Neuron (in vitro differentiated cells): ENCODE measurements at regions not wholly inside any gene's neighbourhood (a gene's known extent, or its start where the extent isn't known, plus 50 kb on each side); places are given as distances from the start of the nearest gene placed in this dataset.
A peak's percentile ranks its signal among the peaks of the same experiment; 100 is the strongest.

Experiments
- H2AFZ ChIP-seq: one replicate; pipeline ENCODE4 v1.6.1; 2013; ENCODE audit warnings: low read depth, mild to moderate bottlenecking, inconsistent platforms, low read length, moderate library complexity
- H3K27me3 ChIP-seq: one replicate; pipeline ENCODE4 v1.6.1; 2013; ENCODE audit warnings: low read length; ENCODE audit not compliant: insufficient read depth
- H3K36me3 ChIP-seq: one replicate; pipeline ENCODE4 v1.6.1; 2013; ENCODE audit warnings: low read length; ENCODE audit not compliant: insufficient read depth
- H3K4me1 ChIP-seq: one replicate; pipeline ENCODE4 v1.6.1; 2013; ENCODE audit warnings: low read length; ENCODE audit not compliant: insufficient read depth
- H3K4me3 ChIP-seq: 2 replicates; pipeline ENCODE4 v1.5.1; 2013; ENCODE audit warnings: mild to moderate bottlenecking, low read length, moderate library complexity
- H3K9me3 ChIP-seq: one replicate; pipeline ENCODE4 v1.6.1; 2013; ENCODE audit warnings: low read length

- no peaks in the 10 kb centered on the region for H3K36me3 ChIP-seq
- peaks cover 39% of the 10 kb centered on the region for H3K27me3 ChIP-seq
These were observed 256.9 kb upstream of the NFE2L3 start for GRCh38 chr7:25894902-25895791.

GRCh38 chr7:25895792-25896171 lies 256.2 kb upstream of the NFE2L3 start:
- no peaks in the 10 kb centered on the region for H3K4me1 ChIP-seq
- no peaks in the 10 kb centered on the region for H3K36me3 ChIP-seq
- peaks cover 36% of the 10 kb centered on the region for H3K27me3 ChIP-seq
- H2AFZ ChIP-seq, result no peak overlapping the region
- no peaks in the 10 kb centered on the region for H3K9me3 ChIP-seq
- H3K4me3 ChIP-seq, result no peak overlapping the region

More at GRCh38 chr7:25894902-25895791, 256.9 kb upstream of the NFE2L3 start:
- Histone ChIP-seq H2AFZ (peak overlapping the region; percentile 43), H3K4me3 (no peak overlapping the region), H3K4me1 (no peaks in the 10 kb centered on the region), H3K9me3 (no peaks in the 10 kb centered on the region)

GRCh38 chr7:25897261-25897782 lies 254.7 kb upstream of the NFE2L3 start:
- Histone ChIP-seq H3K4me3 (no peak overlapping the region), H3K27me3 (peaks cover 28% of the 10 kb centered on the region), H2AFZ (no peak overlapping the region), H3K4me1 (no peaks in the 10 kb centered on the region), H3K36me3 (no peaks in the 10 kb centered on the region), H3K9me3 (no peaks in the 10 kb centered on the region)

GRCh38 chr7:25900245-25900644 lies 251.8 kb upstream of the NFE2L3 start:
- H3K4me3 ChIP-seq, result no peak overlapping the region
- no peaks in the 10 kb centered on the region for H3K9me3 ChIP-seq
- peaks cover 23% of the 10 kb centered on the region for H3K27me3 ChIP-seq
- no peak overlapping the region for H2AFZ ChIP-seq
- no peaks in the 10 kb centered on the region for H3K36me3 ChIP-seq
- H3K4me1 ChIP-seq, result no peaks in the 10 kb centered on the region

GRCh38 chr7:25900877-25901276 lies 251.1 kb upstream of the NFE2L3 start:
- Histone ChIP-seq H3K9me3 (no peaks in the 10 kb centered on the region), H3K4me3 (no peak overlapping the region), H3K27me3 (peaks cover 20% of the 10 kb centered on the region), H3K4me1 (no peaks in the 10 kb centered on the region), H2AFZ (no peak overlapping the region), H3K36me3 (no peaks in the 10 kb centered on the region)

GRCh38 chr7:25901658-25902057 lies 250.3 kb upstream of the NFE2L3 start:
- no peaks in the 10 kb centered on the region for H3K36me3 ChIP-seq
- H3K9me3 ChIP-seq, result no peaks in the 10 kb centered on the region
- H2AFZ ChIP-seq, result no peak overlapping the region
- no peak overlapping the region for H3K4me3 ChIP-seq
- peaks cover 21% of the 10 kb centered on the region for H3K27me3 ChIP-seq
- H3K4me1 ChIP-seq, result no peaks in the 10 kb centered on the region

GRCh38 chr7:25906003-25906402 lies 246.0 kb upstream of the NFE2L3 start:
- no peak overlapping the region for H3K4me3 ChIP-seq
- peaks cover 14% of the 10 kb centered on the region for H3K27me3 ChIP-seq
- H2AFZ ChIP-seq, result no peak overlapping the region
- H3K9me3 ChIP-seq, result no peaks in the 10 kb centered on the region
- no peaks in the 10 kb centered on the region for H3K36me3 ChIP-seq
- H3K4me1 ChIP-seq, result no peaks in the 10 kb centered on the region

- no peaks in the 10 kb centered on the region for H3K9me3 ChIP-seq
- peaks cover 14% of the 10 kb centered on the region for H3K27me3 ChIP-seq
- H2AFZ ChIP-seq, result no peak overlapping the region
- no peaks in the 10 kb centered on the region for H3K4me1 ChIP-seq
- no peaks in the 10 kb centered on the region for H3K36me3 ChIP-seq
- H3K4me3 ChIP-seq, result no peak overlapping the region
These were observed 245.2 kb upstream of the NFE2L3 start for GRCh38 chr7:25906760-25907159.

GRCh38 chr7:25907214-25907613 lies 244.8 kb upstream of the NFE2L3 start:
- Histone ChIP-seq H3K36me3 (no peaks in the 10 kb centered on the region), H3K27me3 (peaks cover 16% of the 10 kb centered on the region), H3K9me3 (no peaks in the 10 kb centered on the region), H2AFZ (no peak overlapping the region), H3K4me1 (no peaks in the 10 kb centered on the region), H3K4me3 (no peak overlapping the region)

- Histone ChIP-seq H3K4me1 (no peaks in the 10 kb centered on the region), H3K36me3 (no peaks in the 10 kb centered on the region), H2AFZ (no peak overlapping the region), H3K4me3 (no peak overlapping the region), H3K9me3 (no peaks in the 10 kb centered on the region), H3K27me3 (peaks cover 17% of the 10 kb centered on the region)
These were observed 244.3 kb upstream of the NFE2L3 start for GRCh38 chr7:25907731-25908130.

- H2AFZ ChIP-seq, result no peak overlapping the region
- H3K4me3 ChIP-seq, result no peak overlapping the region
- H3K27me3 ChIP-seq, result peaks cover 20% of the 10 kb centered on the region
- no peaks in the 10 kb centered on the region for H3K4me1 ChIP-seq
- no peaks in the 10 kb centered on the region for H3K36me3 ChIP-seq
- no peaks in the 10 kb centered on the region for H3K9me3 ChIP-seq
These were observed 243.6 kb upstream of the NFE2L3 start for GRCh38 chr7:25908154-25908949.

GRCh38 chr7:25911738-25912607 lies 240.0 kb upstream of the NFE2L3 start:
- Histone ChIP-seq H3K4me1 (no peaks in the 10 kb centered on the region), H3K27me3 (peaks cover 19% of the 10 kb centered on the region)

More at GRCh38 chr7:25911738-25912607, 240.0 kb upstream of the NFE2L3 start:
- no peaks in the 10 kb centered on the region for H3K36me3 ChIP-seq
- H3K4me3 ChIP-seq, result no peak overlapping the region
- no peaks in the 10 kb centered on the region for H3K9me3 ChIP-seq
- H2AFZ ChIP-seq, result no peak overlapping the region
